GM23338 (cell line): ENCODE measurements at regions not wholly inside any gene's neighbourhood (a gene's known extent, or its start where the extent isn't known, plus 50 kb on each side); places are given as distances from the start of the nearest gene placed in this dataset.

ENCODE experiments used
- ATAC-seq: fragments of 200-7000 bp; cut with Tn5 transposase; 3 replicates; pipeline ENCODE4 v1.9.1; 2020
- DNase-seq: peaks from one replicate; pipeline ENCODE4 v3.0.0-alpha.2; 2015; ENCODE audit warnings: low spot score
- H2AFZ ChIP-seq: fragments of 200-600 bp; sonication (generic); 2 replicates; pipeline ENCODE4 v1.8.0; 2016; ENCODE audit warnings: antibody characterized with exemption, mild to moderate bottlenecking, moderate library complexity
- H3F3A ChIP-seq: fragments of 200-600 bp; sonication (generic); replicated peaks from 2 replicates; pipeline ENCODE4 v1.8.0; 2017; ENCODE audit warnings: antibody characterized with exemption, mixed run types, low read depth
- H3K27ac ChIP-seq: fragments of 200-600 bp; sonication (generic); 2 replicates; pipeline ENCODE4 v1.6.1; 2016; ENCODE audit warnings: low read depth
- H3K27me3 ChIP-seq: fragments of 200-600 bp; sonication (generic); 2 replicates; pipeline ENCODE4 v1.8.0; 2016; ENCODE audit warnings: mild to moderate bottlenecking, mixed run types, moderate library complexity; ENCODE audit not compliant: insufficient read depth
- H3K36me3 ChIP-seq: fragments of 200-600 bp; sonication (generic); 2 replicates; pipeline ENCODE4 v1.8.0; 2016; ENCODE audit warnings: mild to moderate bottlenecking; ENCODE audit not compliant: insufficient read depth
- H3K4me1 ChIP-seq: fragments of 200-600 bp; sonication (generic); 2 replicates; pipeline ENCODE4 v1.8.0; 2016; ENCODE audit warnings: mild to moderate bottlenecking, moderate library complexity; ENCODE audit not compliant: insufficient read depth
- H3K4me2 ChIP-seq: fragments of 200-600 bp; sonication (generic); 2 replicates; pipeline ENCODE4 v1.7.1; 2017; ENCODE audit warnings: mixed run types
- H3K4me3 ChIP-seq: fragments of 200-600 bp; sonication (generic); 2 replicates; pipeline ENCODE4 v1.6.1; 2016; ENCODE audit warnings: mixed run types
- H3K79me2 ChIP-seq: fragments of 200-600 bp; sonication (generic); replicated peaks from 2 replicates; pipeline ENCODE4 v1.8.0; 2017; ENCODE audit warnings: mild to moderate bottlenecking; ENCODE audit not compliant: insufficient read depth
- H3K9me2 ChIP-seq: fragments of 200-600 bp; sonication (generic); 2 replicates; pipeline ENCODE4 v1.8.0; 2017; ENCODE audit not compliant: insufficient read depth
- H4K20me1 ChIP-seq: fragments of 200-600 bp; sonication (generic); replicated peaks from 2 replicates; pipeline ENCODE4 v1.8.0; 2017; ENCODE audit warnings: mild to moderate bottlenecking; ENCODE audit not compliant: insufficient read depth
- H3K27ac Mint-ChIP-seq: 2 replicates; pipeline ENCODE4 v1.8.0; 2020; ENCODE audit warnings: inconsistent platforms, mild to moderate bottlenecking, moderate library complexity, mixed read lengths
- H3K27me3 Mint-ChIP-seq: 3 replicates; pipeline ENCODE4 v1.8.0; 2022; ENCODE audit warnings: low read depth, mild to moderate bottlenecking, moderate library complexity, mixed read lengths, inconsistent platforms; ENCODE audit not compliant: insufficient read depth, poor library complexity
- H3K36me3 Mint-ChIP-seq: 3 replicates; pipeline ENCODE4 v1.8.0; 2021; ENCODE audit warnings: low read depth, mild to moderate bottlenecking, inconsistent platforms, moderate library complexity, mixed read lengths
- H3K4me1 Mint-ChIP-seq: 3 replicates; pipeline ENCODE4 v1.8.0; 2020; ENCODE audit warnings: mild to moderate bottlenecking, inconsistent platforms, mixed read lengths
- H3K4me3 Mint-ChIP-seq: 3 replicates; pipeline ENCODE4 v1.8.0; 2021; ENCODE audit warnings: moderate library complexity, mild to moderate bottlenecking, inconsistent platforms, mixed read lengths
- H3K9me3 Mint-ChIP-seq: 3 replicates; pipeline ENCODE4 v1.8.0; 2020; ENCODE audit warnings: moderate library complexity, mild to moderate bottlenecking, inconsistent platforms, mixed read lengths
- EZH2 ChIP-seq: fragments of 200-600 bp; sonication (generic); IDR thresholded peaks from one replicate; pipeline ENCODE4 v1.8.0; 2017; ENCODE audit warnings: antibody characterized with exemption, mild to moderate bottlenecking, low read depth; ENCODE audit not compliant: unreplicated experiment
- EZH2phosphoT487 ChIP-seq: fragments of 200-600 bp; sonication (generic); IDR thresholded peaks from one replicate; pipeline ENCODE4 v1.8.1; 2018; ENCODE audit warnings: antibody characterized with exemption; ENCODE audit not compliant: unreplicated experiment
- REST ChIP-seq: IDR thresholded peaks from one replicate; pipeline ENCODE4 v1.6.1; 2018; ENCODE audit warnings: antibody characterized with exemption; ENCODE audit not compliant: unreplicated experiment
- ZNF114 ChIP-seq: fragments of 250-450 bp; sonication (Bioruptor Pico); IDR thresholded peaks from 2 replicates; pipeline ENCODE4 v1.5.0; 2020; ENCODE audit warnings: mild to moderate bottlenecking, moderate library complexity
- TF ChIP-seq, protein P1 (sequence below): fragments of 250-450 bp; sonication (Bioruptor Pico); IDR thresholded peaks from 2 replicates; pipeline ENCODE4 v1.5.0; 2020; ENCODE audit warnings: mild to moderate bottlenecking, moderate library complexity

- TF ChIP-seq, protein P1, sequence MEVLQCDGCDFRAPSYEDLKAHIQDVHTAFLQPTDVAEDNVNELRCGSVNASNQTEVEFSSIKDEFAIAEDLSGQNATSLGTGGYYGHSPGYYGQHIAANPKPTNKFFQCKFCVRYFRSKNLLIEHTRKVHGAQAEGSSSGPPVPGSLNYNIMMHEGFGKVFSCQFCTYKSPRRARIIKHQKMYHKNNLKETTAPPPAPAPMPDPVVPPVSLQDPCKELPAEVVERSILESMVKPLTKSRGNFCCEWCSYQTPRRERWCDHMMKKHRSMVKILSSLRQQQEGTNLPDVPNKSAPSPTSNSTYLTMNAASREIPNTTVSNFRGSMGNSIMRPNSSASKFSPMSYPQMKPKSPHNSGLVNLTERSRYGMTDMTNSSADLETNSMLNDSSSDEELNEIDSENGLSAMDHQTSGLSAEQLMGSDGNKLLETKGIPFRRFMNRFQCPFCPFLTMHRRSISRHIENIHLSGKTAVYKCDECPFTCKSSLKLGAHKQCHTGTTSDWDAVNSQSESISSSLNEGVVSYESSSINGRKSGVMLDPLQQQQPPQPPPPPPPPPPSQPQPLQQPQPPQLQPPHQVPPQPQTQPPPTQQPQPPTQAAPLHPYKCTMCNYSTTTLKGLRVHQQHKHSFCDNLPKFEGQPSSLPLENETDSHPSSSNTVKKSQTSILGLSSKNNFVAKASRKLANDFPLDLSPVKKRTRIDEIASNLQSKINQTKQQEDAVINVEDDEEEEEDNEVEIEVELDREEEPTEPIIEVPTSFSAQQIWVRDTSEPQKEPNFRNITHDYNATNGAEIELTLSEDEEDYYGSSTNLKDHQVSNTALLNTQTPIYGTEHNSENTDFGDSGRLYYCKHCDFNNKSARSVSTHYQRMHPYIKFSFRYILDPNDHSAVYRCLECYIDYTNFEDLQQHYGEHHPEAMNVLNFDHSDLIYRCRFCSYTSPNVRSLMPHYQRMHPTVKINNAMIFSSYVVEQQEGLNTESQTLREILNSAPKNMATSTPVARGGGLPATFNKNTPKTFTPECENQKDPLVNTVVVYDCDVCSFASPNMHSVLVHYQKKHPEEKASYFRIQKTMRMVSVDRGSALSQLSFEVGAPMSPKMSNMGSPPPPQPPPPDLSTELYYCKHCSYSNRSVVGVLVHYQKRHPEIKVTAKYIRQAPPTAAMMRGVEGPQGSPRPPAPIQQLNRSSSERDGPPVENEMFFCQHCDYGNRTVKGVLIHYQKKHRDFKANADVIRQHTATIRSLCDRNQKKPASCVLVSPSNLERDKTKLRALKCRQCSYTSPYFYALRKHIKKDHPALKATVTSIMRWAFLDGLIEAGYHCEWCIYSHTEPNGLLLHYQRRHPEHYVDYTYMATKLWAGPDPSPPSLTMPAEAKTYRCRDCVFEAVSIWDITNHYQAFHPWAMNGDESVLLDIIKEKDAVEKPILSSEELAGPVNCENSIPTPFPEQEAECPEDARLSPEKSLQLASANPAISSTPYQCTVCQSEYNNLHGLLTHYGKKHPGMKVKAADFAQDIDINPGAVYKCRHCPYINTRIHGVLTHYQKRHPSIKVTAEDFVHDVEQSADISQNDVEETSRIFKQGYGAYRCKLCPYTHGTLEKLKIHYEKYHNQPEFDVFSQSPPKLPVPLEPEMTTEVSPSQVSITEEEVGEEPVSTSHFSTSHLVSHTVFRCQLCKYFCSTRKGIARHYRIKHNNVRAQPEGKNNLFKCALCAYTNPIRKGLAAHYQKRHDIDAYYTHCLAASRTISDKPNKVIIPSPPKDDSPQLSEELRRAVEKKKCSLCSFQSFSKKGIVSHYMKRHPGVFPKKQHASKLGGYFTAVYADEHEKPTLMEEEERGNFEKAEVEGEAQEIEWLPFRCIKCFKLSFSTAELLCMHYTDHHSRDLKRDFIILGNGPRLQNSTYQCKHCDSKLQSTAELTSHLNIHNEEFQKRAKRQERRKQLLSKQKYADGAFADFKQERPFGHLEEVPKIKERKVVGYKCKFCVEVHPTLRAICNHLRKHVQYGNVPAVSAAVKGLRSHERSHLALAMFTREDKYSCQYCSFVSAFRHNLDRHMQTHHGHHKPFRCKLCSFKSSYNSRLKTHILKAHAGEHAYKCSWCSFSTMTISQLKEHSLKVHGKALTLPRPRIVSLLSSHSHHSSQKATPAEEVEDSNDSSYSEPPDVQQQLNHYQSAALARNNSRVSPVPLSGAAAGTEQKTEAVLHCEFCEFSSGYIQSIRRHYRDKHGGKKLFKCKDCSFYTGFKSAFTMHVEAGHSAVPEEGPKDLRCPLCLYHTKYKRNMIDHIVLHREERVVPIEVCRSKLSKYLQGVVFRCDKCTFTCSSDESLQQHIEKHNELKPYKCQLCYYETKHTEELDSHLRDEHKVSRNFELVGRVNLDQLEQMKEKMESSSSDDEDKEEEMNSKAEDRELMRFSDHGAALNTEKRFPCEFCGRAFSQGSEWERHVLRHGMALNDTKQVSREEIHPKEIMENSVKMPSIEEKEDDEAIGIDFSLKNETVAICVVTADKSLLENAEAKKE (CRISPR knock-in tag): no peak
- no peak for TF ChIP-seq ZNF114 (CRISPR knock-in tag)
Measured at GRCh38 chr4:147303174-147303872, 177.6 kb upstream of the EDNRA start (continued).

GRCh38 chr4:147303873-147304229 lies 177.0 kb upstream of the EDNRA start:
- Histone ChIP-seq H3K4me2 (no peak overlapping the region), H3K4me3 (no peak overlapping the region), H3K36me3 (no peaks in the 10 kb centered on the region), H3K27ac (no peak overlapping the region), H3K27me3 (no peaks in the 10 kb centered on the region), H3K4me1 (no peaks in the 10 kb centered on the region), H4K20me1 (no peaks in the 10 kb centered on the region), H3F3A (no peaks in the 10 kb centered on the region), H3K79me2 (no peaks in the 10 kb centered on the region), H2AFZ (no peak overlapping the region), H3K9me2 (0 out of 2 replicates have a peak, but pooled peaks cover 3% of the 10 kb centered on the region)
- no peak for ATAC-seq
- no peaks in the 10 kb centered on the region for H3K36me3 Mint-ChIP-seq
- H3K4me3 Mint-ChIP-seq: no peak overlapping the region
- no peak for DNase-seq
- H3K9me3 Mint-ChIP-seq: no peaks in the 10 kb centered on the region
- H3K4me1 Mint-ChIP-seq: no peaks in the 10 kb centered on the region
- no peak overlapping the region for H3K27ac Mint-ChIP-seq
- peaks cover 1% of the 10 kb centered on the region for H3K27me3 Mint-ChIP-seq
- TF ChIP-seq REST (no peak), EZH2 (no peak), EZH2phosphoT487 (no peak)
- TF ChIP-seq, protein P1 (CRISPR knock-in tag): no peak
